ENCODE measurements at regions not wholly inside any gene's neighbourhood (a gene's known extent, or its start where the extent isn't known, plus 50 kb on each side); places are given as distances from the start of the nearest gene placed in this dataset.

DNA sequence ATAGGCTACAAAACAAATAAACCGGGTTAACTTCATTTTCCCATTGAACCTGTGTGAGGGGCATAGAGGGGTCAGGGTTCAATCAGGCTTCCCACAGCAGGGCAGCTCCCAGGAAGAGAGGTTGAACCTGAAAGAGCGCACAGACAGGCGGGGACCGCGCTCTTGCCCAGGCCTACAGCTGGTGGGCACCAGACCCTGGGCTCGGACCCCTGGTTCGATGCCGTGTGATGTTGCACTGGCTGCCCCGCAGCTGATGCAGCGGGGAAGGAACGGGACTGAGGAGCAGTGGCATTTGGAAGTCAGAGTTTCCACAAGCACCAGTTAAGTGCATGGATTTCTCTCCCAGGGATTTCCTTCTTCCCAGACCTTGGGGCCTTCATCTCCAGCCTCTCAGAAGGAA is 72.6 kb upstream of the INSIG1 start:
- no peak overlapping the region for H3K4me2 ChIP-seq (replicated peaks; ENCODE audit: extremely low read depth, low read length, poor library complexity, severe bottlenecking)
- H3K9me3 ChIP-seq (replicated peaks in 1 of 2; ENCODE audit: control insufficient read depth in 1 of 2, insufficient read depth in 1 of 2, low read length in 2 of 2) = no peaks in the 10 kb centered on the region
- TF ChIP-seq, protein P1, sequence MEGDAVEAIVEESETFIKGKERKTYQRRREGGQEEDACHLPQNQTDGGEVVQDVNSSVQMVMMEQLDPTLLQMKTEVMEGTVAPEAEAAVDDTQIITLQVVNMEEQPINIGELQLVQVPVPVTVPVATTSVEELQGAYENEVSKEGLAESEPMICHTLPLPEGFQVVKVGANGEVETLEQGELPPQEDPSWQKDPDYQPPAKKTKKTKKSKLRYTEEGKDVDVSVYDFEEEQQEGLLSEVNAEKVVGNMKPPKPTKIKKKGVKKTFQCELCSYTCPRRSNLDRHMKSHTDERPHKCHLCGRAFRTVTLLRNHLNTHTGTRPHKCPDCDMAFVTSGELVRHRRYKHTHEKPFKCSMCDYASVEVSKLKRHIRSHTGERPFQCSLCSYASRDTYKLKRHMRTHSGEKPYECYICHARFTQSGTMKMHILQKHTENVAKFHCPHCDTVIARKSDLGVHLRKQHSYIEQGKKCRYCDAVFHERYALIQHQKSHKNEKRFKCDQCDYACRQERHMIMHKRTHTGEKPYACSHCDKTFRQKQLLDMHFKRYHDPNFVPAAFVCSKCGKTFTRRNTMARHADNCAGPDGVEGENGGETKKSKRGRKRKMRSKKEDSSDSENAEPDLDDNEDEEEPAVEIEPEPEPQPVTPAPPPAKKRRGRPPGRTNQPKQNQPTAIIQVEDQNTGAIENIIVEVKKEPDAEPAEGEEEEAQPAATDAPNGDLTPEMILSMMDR (IDR thresholded peaks at IDR 0.05) = no peak
- H3K27me3 ChIP-seq (ENCODE audit: control insufficient read depth in 2 of 2, insufficient read depth in 2 of 2, low read length in 2 of 2) = no peaks in the 10 kb centered on the region
- no peaks in the 10 kb centered on the region for H3K79me2 ChIP-seq (ENCODE audit: insufficient read depth, low read length)
- no peaks in the 10 kb centered on the region for H3K36me3 Mint-ChIP-seq
- H2AFZ ChIP-seq (ENCODE audit: insufficient read depth, low read depth, low read length, poor library complexity, severe bottlenecking) = no peak overlapping the region
- no peak for DNase-seq
- no peaks in the 10 kb centered on the region for H3K4me1 ChIP-seq (ENCODE audit: control insufficient read depth in 1 of 2, insufficient read depth in 2 of 2, low read length in 2 of 2)
- no peaks in the 10 kb centered on the region for H4K20me1 ChIP-seq (ENCODE audit: insufficient read depth, low read length)
- no peak overlapping the region for H3K27ac ChIP-seq (ENCODE audit: low read depth in 1 of 2, low read length in 2 of 2)
- H3K27me3 Mint-ChIP-seq (ENCODE audit: low read depth in 3 of 3) = peaks cover 2 to 5% (median 3%) of the 10 kb centered on the region in 3 donors
- no peak overlapping the region for H3K4me3 ChIP-seq (replicated peaks in 1 of 3; ENCODE audit: low read depth in 2 of 3, low read length in 3 of 3)
- H3K4me1 Mint-ChIP-seq = no peaks in the 10 kb centered on the region
- WGBS (ENCODE audit: insufficient coverage) = 88% methylated on average over 8 of the region's 11 CpGs
- no peak overlapping the region for H3K27ac Mint-ChIP-seq
- no peak overlapping the region for H3K4me3 Mint-ChIP-seq
- H3K9ac ChIP-seq (ENCODE audit: insufficient read depth, low read length, poor library complexity, severe bottlenecking) = no peak overlapping the region
- H3K9me3 Mint-ChIP-seq = no peaks in the 10 kb centered on the region
- no peaks in the 10 kb centered on the region for H3K36me3 ChIP-seq (replicated peaks in 1 of 2; ENCODE audit: control insufficient read depth in 1 of 2, insufficient read depth in 2 of 2, low read length in 2 of 2)
- intact Hi-C loops (cut with micrococcal nuclease) = no loop called here

DNA sequence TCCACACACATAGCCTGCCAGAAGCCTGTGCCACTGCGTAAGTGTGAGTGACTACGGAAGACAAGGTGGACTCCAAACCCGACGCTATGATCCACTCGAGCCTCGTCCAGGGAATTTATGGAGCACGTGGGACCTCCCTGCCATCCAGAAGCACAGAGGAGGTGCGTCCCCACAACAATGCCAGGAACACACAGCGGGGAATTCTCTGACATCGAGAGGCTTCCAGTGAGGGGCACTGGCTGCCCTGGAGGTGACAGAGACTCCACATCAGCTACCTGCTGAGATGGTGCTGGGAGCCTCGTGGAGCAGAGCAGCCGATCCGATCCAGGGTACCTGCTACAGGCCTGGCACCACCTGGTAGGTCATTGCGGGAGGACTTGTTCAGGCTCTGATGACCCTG is 72.2 kb upstream of the INSIG1 start:
- Histone ChIP-seq H3K4me2 (replicated peaks; ENCODE audit: extremely low read depth, low read length, poor library complexity, severe bottlenecking) (no peak overlapping the region), H3K4me3 (replicated peaks in 1 of 3; ENCODE audit: low read depth in 2 of 3, low read length in 3 of 3) (no peak overlapping the region), H3K9ac (ENCODE audit: insufficient read depth, low read length, poor library complexity, severe bottlenecking) (no peak overlapping the region), H3K36me3 (replicated peaks in 1 of 2; ENCODE audit: control insufficient read depth in 1 of 2, insufficient read depth in 2 of 2, low read length in 2 of 2) (no peaks in the 10 kb centered on the region), H3K27ac (ENCODE audit: low read depth in 1 of 2, low read length in 2 of 2) (no peak overlapping the region), H3K79me2 (ENCODE audit: insufficient read depth, low read length) (no peaks in the 10 kb centered on the region), H4K20me1 (ENCODE audit: insufficient read depth, low read length) (no peaks in the 10 kb centered on the region), H3K27me3 (ENCODE audit: control insufficient read depth in 2 of 2, insufficient read depth in 2 of 2, low read length in 2 of 2) (no peaks in the 10 kb centered on the region), H2AFZ (ENCODE audit: insufficient read depth, low read depth, low read length, poor library complexity, severe bottlenecking) (no peak overlapping the region), H3K4me1 (ENCODE audit: control insufficient read depth in 1 of 2, insufficient read depth in 2 of 2, low read length in 2 of 2) (no peaks in the 10 kb centered on the region), H3K9me3 (replicated peaks in 1 of 2; ENCODE audit: control insufficient read depth in 1 of 2, insufficient read depth in 1 of 2, low read length in 2 of 2) (no peaks in the 10 kb centered on the region)
- no peak overlapping the region for H3K4me3 Mint-ChIP-seq
- TF ChIP-seq, protein P1 (IDR thresholded peaks at IDR 0.05) = no peak
- DNase-seq = no peak
- WGBS (ENCODE audit: insufficient coverage) = 94% methylated on average over 12 of the region's 14 CpGs
- H3K36me3 Mint-ChIP-seq = no peaks in the 10 kb centered on the region
- no peaks in the 10 kb centered on the region for H3K4me1 Mint-ChIP-seq
- peaks cover 2 to 5% (median 3%) of the 10 kb centered on the region in 3 donors for H3K27me3 Mint-ChIP-seq (ENCODE audit: low read depth in 3 of 3)
- no peaks in the 10 kb centered on the region for H3K9me3 Mint-ChIP-seq
- intact Hi-C loops (cut with micrococcal nuclease) = no loop called here
- H3K27ac Mint-ChIP-seq = no peak overlapping the region
